OCI-LY7 (cell line): ENCODE measurements at regions not wholly inside any gene's neighbourhood (a gene's known extent, or its start where the extent isn't known, plus 50 kb on each side); places are given as distances from the start of the nearest gene placed in this dataset.

Experiments
- CTCF ChIP-seq: fragments of 200-600 bp; sonication (generic); conservative IDR thresholded peaks from 2 replicates; pipeline ENCODE4 v1.5.1; 2014; ENCODE audit warnings: mild to moderate bottlenecking, antibody characterized with exemption, low read length, moderate library complexity, mixed read lengths
- EZH2phosphoT487 ChIP-seq: fragments of 200-600 bp; sonication (generic); IDR thresholded peaks from 2 replicates; pipeline ENCODE4 v1.6.1; 2018; ENCODE audit warnings: low read depth, borderline replicate concordance, mild to moderate bottlenecking, mixed run types, antibody characterized with exemption, low read length, moderate library complexity, mixed read lengths

GRCh38 chr2:21317131-21317530 is 193.4 kb downstream of the TDRD15 start:
- peak; percentile 86 for TF ChIP-seq CTCF
- TF ChIP-seq EZH2phosphoT487, result no peak
